ENCODE measurements at regions not wholly inside any gene's neighbourhood (a gene's known extent, or its start where the extent isn't known, plus 50 kb on each side); places are given as distances from the start of the nearest gene placed in this dataset.

- TF ChIP-seq HNRNPK (IDR thresholded peaks at IDR 0.05; ENCODE audit: low read depth, low read length, poor library complexity, severe bottlenecking) = no peak
- no peak for TF ChIP-seq ZNF408 (CRISPR knock-in tag; IDR thresholded peaks at IDR 0.05; ENCODE audit: low read depth)
- TF ChIP-seq GABPA (tag; conservative IDR thresholded peaks at IDR 0.05; ENCODE audit: low read depth) = no peak
- TF ChIP-seq SP2 (IDR thresholded peaks at IDR 0.05; ENCODE audit: extremely low read depth, low read depth, low read length, poor library complexity, severe bottlenecking) = no peak
- no peak for TF ChIP-seq NCOA2 (IDR thresholded peaks at IDR 0.05; ENCODE audit: partially characterized antibody in 2 of 2)
- no peak for TF ChIP-seq POLR2AphosphoS5 (IDR thresholded peaks at IDR 0.05; ENCODE audit: control insufficient read depth, insufficient read depth, low read depth, low read length)
Observed at GRCh38 chr18:54718408-54718773, 109.9 kb upstream of the RAB27B start.
